Thyroid gland (tissue), 4 donors: ENCODE measurements at regions not wholly inside any gene's neighbourhood (a gene's known extent, or its start where the extent isn't known, plus 50 kb on each side); places are given as distances from the start of the nearest gene placed in this dataset.

Experiments
- CTCF ChIP-seq, 6 experiments: fragments of 200-600 bp in 3 of 6; fragments of 450-650 bp in 3 of 6; sonication (generic) in 3 of 6; IDR thresholded peaks; one replicate each; pipeline ENCODE4 v1.5.1; 2016 to 2019; ENCODE audit warnings: antibody characterized with exemption in 6 of 6, mild to moderate bottlenecking in 2 of 6, inconsistent platforms in 1 of 6, moderate library complexity in 1 of 6
- POLR2A ChIP-seq, 2 donors: fragments of 450-650 bp; IDR thresholded peaks; one replicate each; pipeline ENCODE4 v1.6.1; 2017; ENCODE audit warnings: antibody characterized with exemption in 2 of 2, mild to moderate bottlenecking in 2 of 2, moderate library complexity in 1 of 2

GRCh38 chr6:3648724-3649123 is 102.8 kb downstream of the PXDC1 start:
- TF ChIP-seq CTCF (IDR thresholded peaks at IDR 0.05): no peak
- TF ChIP-seq POLR2A (IDR thresholded peaks at IDR 0.05): no peak
